Uterus (tissue), 2 donors: ENCODE measurements at regions not wholly inside any gene's neighbourhood (a gene's known extent, or its start where the extent isn't known, plus 50 kb on each side); places are given as distances from the start of the nearest gene placed in this dataset.

Experiments
- CTCF ChIP-seq, 4 experiments: fragments of 200-600 bp in 2 of 4; fragments of 450-650 bp in 2 of 4; sonication (generic) in 2 of 4; IDR thresholded peaks; one replicate each; pipeline ENCODE4 v1.5.1; 2016 to 2019; ENCODE audit warnings: antibody characterized with exemption in 4 of 4, mild to moderate bottlenecking in 2 of 4, moderate library complexity in 1 of 4
- POLR2A ChIP-seq, 2 donors: fragments of 450-650 bp; IDR thresholded peaks; one replicate each; pipeline ENCODE4 v1.6.1; 2016; ENCODE audit warnings: antibody characterized with exemption in 2 of 2, mild to moderate bottlenecking in 1 of 2, moderate library complexity in 1 of 2

GRCh38 chr22:27255580-27255979 lies 546.0 kb downstream of the MN1 start:
- no peak for TF ChIP-seq CTCF (IDR thresholded peaks at IDR 0.05)
- TF ChIP-seq POLR2A (IDR thresholded peaks at IDR 0.05) = no peak
